H1 (cell line): ENCODE measurements at regions not wholly inside any gene's neighbourhood (a gene's known extent, or its start where the extent isn't known, plus 50 kb on each side); places are given as distances from the start of the nearest gene placed in this dataset.

ENCODE experiments used
- ATF3 ChIP-seq: IDR thresholded peaks from 2 replicates; pipeline ENCODE4 v1.6.1; 2011; ENCODE audit warnings: low read depth, mild to moderate bottlenecking, low read length; ENCODE audit not compliant: insufficient read depth
- CTCF ChIP-seq, 3 experiments: IDR thresholded peaks; 1 replicate in 2 of 3; 2 replicates in 1 of 3; pipeline versions ENCODE4 v1.5.1 to v1.6.1; 2011; ENCODE audit warnings: low read length in 3 of 3, mild to moderate bottlenecking in 3 of 3, inconsistent platforms in 2 of 3, low read depth in 1 of 3, moderate library complexity in 1 of 3; ENCODE audit not compliant: insufficient read depth in 1 of 3; ENCODE audit errors: control extremely low read depth in 1 of 3
- EP300 ChIP-seq, 2 experiments: IDR thresholded peaks; 1 replicate in 1 of 2; 2 replicates in 1 of 2; pipeline ENCODE4 v1.6.1; 2011 to 2012; ENCODE audit warnings: low read depth in 2 of 2, low read length in 2 of 2, mild to moderate bottlenecking in 2 of 2, borderline replicate concordance in 1 of 2, inconsistent platforms in 1 of 2, moderate library complexity in 1 of 2
- GABPA ChIP-seq: IDR thresholded peaks from 2 replicates; pipeline ENCODE4 v1.6.1; 2011; ENCODE audit warnings: mild to moderate bottlenecking, low read length, moderate library complexity, borderline replicate concordance; ENCODE audit not compliant: insufficient read depth
- KDM1A ChIP-seq: fragments of 200-600, 300-600 bp; sonication (generic); IDR thresholded peaks from 2 replicates; pipeline ENCODE4 v1.7.1; 2016; ENCODE audit warnings: mild to moderate bottlenecking, low read length, borderline replicate concordance
- MAFK ChIP-seq: IDR thresholded peaks from 2 replicates; pipeline ENCODE4 v1.6.1; 2012; ENCODE audit warnings: low read depth, mild to moderate bottlenecking, improper control_type of control experiment, low read length
- MAX ChIP-seq: IDR thresholded peaks from 2 replicates; pipeline ENCODE4 v1.6.1; 2012; ENCODE audit warnings: inconsistent platforms
- POLR2A ChIP-seq, 2 experiments: IDR thresholded peaks; 1 replicate in 1 of 2; 2 replicates in 1 of 2; pipeline ENCODE4 v1.6.1; 2011; ENCODE audit warnings: low read depth in 2 of 2, low read length in 2 of 2, mild to moderate bottlenecking in 2 of 2; ENCODE audit errors: control extremely low read depth in 1 of 2
- POLR2AphosphoS5 ChIP-seq: IDR thresholded peaks from 2 replicates; pipeline ENCODE4 v1.6.1; 2011; ENCODE audit warnings: low read depth, low read length
- SIX5 ChIP-seq: IDR thresholded peaks from 2 replicates; pipeline ENCODE4 v1.6.1; 2011; ENCODE audit warnings: mild to moderate bottlenecking, low read depth, low read length
- TCF12 ChIP-seq: IDR thresholded peaks from 2 replicates; pipeline ENCODE4 v1.6.1; 2011; ENCODE audit warnings: low read depth, mild to moderate bottlenecking, low read length

- TF ChIP-seq POLR2A (IDR thresholded peaks at IDR 0.05; ENCODE audit: control extremely low read depth in 1 of 2, low read depth in 2 of 2, low read length in 2 of 2) (no peak), MAX (no peak), EP300 (IDR thresholded peaks at IDR 0.05; ENCODE audit: borderline replicate concordance in 1 of 2, low read depth in 2 of 2, low read length in 2 of 2) (no peak), CTCF (IDR thresholded peaks at IDR 0.05; ENCODE audit: control extremely low read depth in 1 of 3, insufficient read depth in 1 of 3, low read depth in 1 of 3, low read length in 3 of 3) (no peak), MAFK (no peak), GABPA (no peak), TCF12 (no peak), ATF3 (no peak), POLR2AphosphoS5 (no peak), KDM1A (no peak), SIX5 (no peak)
Observed at GRCh38 chr13:72448082-72448481, 279.3 kb downstream of the MZT1 start.
